HEK293 (cell line): ENCODE measurements at regions not wholly inside any gene's neighbourhood (a gene's known extent, or its start where the extent isn't known, plus 50 kb on each side); places are given as distances from the start of the nearest gene placed in this dataset.

Experiments used
- CTCF ChIP-seq: fragments of 450-650 bp; formaldehyde crosslinking; IDR thresholded peaks from 2 replicates; pipeline ENCODE4 v1.5.1; 2016; ENCODE audit warnings: missing biosample characterization, missing genetic modification characterization
- MYNN ChIP-seq: fragments of 450-650 bp; formaldehyde crosslinking; IDR thresholded peaks from 2 replicates; pipeline ENCODE4 v1.5.1; 2016; ENCODE audit warnings: missing biosample characterization, missing genetic modification characterization, borderline replicate concordance
- SETDB1 ChIP-seq: IDR thresholded peaks from one replicate; pipeline ENCODE4 v1.6.1; 2017; ENCODE audit warnings: mild to moderate bottlenecking, low read length, moderate library complexity, mixed read lengths; ENCODE audit not compliant: insufficient read length
- ZFP41 ChIP-seq: fragments of 450-650 bp; formaldehyde crosslinking; IDR thresholded peaks from 2 replicates; pipeline ENCODE4 v1.5.1; 2016; ENCODE audit warnings: missing biosample characterization, missing genetic modification characterization, borderline replicate concordance
- ZNF274 ChIP-seq, 2 experiments: fragments of 200-500 bp in 1 of 2; fragments of 450-650 bp in 1 of 2; sonication (Bioruptor generic) in 1 of 2; formaldehyde crosslinking in 1 of 2; IDR thresholded peaks; 2 replicates each; pipeline versions ENCODE4 v1.5.1 to v1.6.1; 2014 to 2016; ENCODE audit warnings: borderline replicate concordance in 1 of 2, inconsistent platforms in 1 of 2, low read length in 1 of 2, missing biosample characterization in 1 of 2, missing genetic modification characterization in 1 of 2
- ZNF48 ChIP-seq: fragments of 450-650 bp; formaldehyde crosslinking; IDR thresholded peaks from 2 replicates; pipeline ENCODE4 v1.5.1; 2016; ENCODE audit warnings: missing biosample characterization, missing genetic modification characterization

- TF ChIP-seq CTCF (tag by site-specific recombination): no peak
- TF ChIP-seq ZNF48 (tag by site-specific recombination): no peak
- no peak for TF ChIP-seq ZNF274 (IDR thresholded peaks at IDR 0.05; ENCODE audit: low read length)
- no peak for TF ChIP-seq ZNF274 (tag by site-specific recombination; IDR thresholded peaks at IDR 0.05; ENCODE audit: borderline replicate concordance)
- TF ChIP-seq SETDB1: no peak
- TF ChIP-seq ZFP41 (tag by site-specific recombination): no peak
- no peak for TF ChIP-seq MYNN (tag by site-specific recombination)
These were observed 665.9 kb downstream of the SQOR start for GRCh38 chr15:46300716-46301115.
